Occipital lobe (tissue), 2 donors: ENCODE measurements at regions not wholly inside any gene's neighbourhood (a gene's known extent, or its start where the extent isn't known, plus 50 kb on each side); places are given as distances from the start of the nearest gene placed in this dataset. TPM values are rescaled to one million over a fixed set of nuclear protein-coding genes. Genes with fewer than 3 reads are reported as not detected.

Experiments used
- DNase-seq: peaks from one replicate; lab custom pipeline; 2025; lab: John Stamatoyannopoulos, UW
- small RNA-seq: library from RNA; depleted of rRNA; stranded (forward); fragments of <200 nt; gene quantifications from one replicate; pipeline ENCODE3, GENCODE V24; 2014

DNA sequence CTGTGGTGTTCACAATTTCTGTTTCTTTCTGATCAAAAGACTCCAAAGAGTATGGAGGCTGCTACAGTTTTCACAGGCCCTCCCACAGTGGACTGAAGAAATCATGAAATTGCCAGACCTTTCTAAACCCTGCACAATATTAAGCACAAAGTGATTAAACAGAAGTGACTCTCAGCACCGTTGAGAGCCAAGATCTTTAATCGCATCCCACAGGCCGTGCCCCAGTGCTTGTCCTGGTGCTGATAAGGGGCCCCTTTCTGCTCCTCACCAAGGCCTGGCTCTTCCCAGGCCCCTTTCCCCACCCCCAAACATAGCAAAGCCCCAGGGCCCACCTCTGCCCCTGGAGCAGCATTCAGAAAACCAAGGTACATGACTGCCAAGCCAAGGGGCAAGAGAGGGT lies 57.4 kb upstream of the BMAL1 start:
- DNase-seq: no peak

DNA sequence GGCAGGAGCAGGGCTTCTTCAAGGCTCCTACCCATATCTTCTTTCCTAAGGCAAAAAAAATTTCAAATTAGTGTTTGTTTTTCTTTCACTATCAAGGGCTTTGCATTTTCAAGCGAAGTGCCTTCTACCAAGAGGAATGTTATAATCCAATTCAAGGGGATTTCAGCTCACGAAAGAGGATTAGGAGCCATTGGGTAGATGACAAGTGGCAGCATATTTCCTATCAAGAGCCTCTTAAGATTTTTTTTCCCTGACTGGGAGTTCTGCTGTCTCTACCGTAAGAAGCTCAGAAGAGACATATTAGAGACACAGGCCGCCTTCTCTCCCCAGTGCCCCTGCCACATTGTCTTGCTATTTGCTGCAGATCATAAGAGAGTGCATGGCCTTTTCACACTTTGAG lies 55.9 kb upstream of the BMAL1 start:
- no peak for DNase-seq

DNA sequence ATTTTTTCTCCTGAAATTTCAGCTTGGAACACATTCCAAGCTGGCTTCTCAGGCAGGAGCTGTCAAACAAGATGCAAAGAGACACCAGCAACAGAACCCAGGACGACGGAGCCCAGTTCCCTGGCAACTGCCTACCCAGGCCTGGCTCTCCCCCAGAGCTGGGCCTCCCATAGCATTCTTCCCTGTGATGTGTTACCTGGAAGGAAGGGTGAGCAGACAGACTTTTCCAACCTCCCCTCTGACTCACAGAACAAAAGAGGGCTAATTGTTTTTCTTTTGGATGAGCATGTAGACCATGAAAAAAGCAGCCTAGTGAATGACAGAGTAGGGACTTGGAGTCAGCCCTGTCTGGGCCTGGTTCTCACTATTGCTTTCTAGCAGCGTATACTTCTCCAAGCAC lies 55.3 kb upstream of the BMAL1 start:
- DNase-seq: no peak

DNA sequence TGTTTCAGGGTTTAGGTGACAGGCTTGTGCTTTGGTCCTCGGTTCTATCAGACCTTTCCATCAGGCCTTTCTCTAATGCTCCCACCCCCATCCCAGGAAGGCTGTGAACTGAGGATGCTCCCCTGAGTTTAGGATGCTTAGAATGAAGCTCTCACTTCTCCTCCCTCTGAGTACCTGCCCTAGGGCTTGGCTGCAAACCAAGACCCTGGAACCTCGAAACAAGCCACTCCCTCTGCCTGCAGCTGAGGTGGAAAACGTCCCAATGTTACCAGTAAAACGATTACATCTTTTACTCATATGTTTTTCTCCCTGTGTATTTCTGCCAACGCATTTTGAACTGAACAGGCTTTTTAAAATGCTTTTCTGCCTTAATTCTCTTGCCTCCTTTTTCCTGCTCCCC lies 54.5 kb upstream of the BMAL1 start:
- DNase-seq: no peak

DNA sequence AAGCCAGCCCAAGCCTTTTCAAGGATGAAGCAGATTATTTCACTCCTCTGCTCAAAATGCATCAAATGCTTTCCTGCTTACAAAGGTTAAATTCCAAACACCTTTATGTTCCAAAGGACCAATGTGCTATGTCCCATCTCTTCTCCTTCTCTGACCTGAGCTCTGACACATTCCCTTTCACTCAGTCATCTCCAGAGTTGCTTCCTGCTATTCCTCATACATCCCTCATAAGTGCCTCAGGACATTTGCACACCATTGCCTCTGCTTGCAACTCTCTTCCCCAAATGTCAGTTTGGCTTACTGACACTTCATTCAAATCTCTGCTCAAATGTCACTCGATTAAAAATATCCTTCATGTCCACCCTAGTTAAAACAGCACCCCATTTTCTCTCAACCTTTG lies 53.3 kb upstream of the BMAL1 start:
- DNase-seq: no peak

DNA sequence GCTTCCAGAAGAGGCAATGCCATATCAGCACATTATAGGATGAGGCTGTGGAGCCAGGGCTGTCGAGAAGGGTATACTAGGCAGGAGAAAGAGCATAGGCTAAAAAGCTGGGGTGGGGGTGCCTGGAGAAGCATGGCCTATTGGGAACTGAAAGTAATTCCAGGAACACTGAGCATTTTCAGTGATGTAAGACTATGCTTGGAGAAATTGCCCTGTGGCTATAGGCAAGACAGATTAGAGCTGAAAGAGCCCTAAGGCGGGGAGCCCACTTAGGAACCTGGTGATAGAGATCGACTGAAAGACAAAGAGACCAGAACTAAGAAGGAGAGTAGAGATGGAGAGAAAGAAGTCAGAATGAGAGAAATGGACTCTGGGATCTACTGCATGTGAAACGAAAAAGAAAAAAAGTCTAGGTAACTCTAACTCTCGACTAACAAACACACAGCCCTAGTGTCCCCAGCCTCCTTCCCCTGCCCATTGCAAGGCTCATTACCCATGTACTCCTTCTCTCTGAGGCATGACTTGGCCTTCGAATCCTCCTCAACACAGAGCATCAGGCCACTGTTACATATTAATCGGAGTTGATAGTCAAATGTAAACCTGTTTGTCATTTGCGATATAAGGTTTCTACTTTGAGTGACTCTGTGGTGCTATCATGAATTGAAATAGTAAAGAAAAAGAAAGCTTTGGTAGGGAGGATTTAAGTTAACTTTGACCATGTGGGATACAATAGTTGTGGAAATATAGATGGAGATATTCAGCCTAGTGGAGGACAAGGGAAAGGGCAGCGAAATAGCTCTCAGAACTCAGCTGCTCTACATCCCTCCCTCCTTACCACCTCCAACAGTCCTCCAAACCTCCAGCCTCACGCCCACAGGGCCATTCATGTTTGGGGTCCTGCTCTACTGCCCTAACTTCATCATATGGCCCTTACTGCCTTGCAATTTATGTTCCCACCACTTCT lies 52.3 kb upstream of the BMAL1 start:
- DNase-seq: no peak

DNA sequence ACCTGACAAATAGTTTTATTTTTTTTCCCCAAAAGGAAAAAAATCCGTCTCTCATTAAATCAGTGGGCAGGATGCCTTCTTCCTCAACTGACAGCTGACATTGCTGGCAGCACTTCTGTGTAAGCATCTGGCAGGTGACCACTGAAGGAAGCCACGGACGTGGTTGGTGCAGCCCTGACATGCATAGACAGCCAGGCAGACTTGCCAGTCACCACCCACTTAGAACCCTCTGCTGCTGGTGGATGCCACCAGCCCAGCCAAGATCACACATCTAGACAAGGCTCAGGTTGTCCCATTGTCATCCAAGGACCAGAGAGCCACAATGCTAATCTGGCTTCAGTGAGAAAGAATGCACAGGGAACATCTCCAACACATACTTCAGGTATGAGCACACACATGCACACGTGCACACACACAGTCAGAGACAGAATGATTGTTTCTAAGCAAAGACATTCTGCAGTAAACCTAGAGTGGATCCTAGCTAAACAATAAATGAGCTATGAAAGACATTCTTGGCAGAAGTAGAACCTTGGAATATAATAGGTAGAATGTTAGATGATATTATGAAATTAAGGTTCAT lies 49.8 kb upstream of the BMAL1 start:
- DNase-seq: no peak

Small RNA genes lying in the stretch of these regions (small RNA-seq; reads per million reads assigned to genes)
- gene AC022878.1: not detected
